Muscle layer of duodenum (tissue), 2 donors: ENCODE measurements at regions not wholly inside any gene's neighbourhood (a gene's known extent, or its start where the extent isn't known, plus 50 kb on each side); places are given as distances from the start of the nearest gene placed in this dataset.
"Not testable (repeated sequence)": the region's sequence is repeated elsewhere in the genome, so short reads cannot be mapped to it uniquely, and the experiment has no call there.

Experiments
- H3K27ac ChIP-seq: one replicate; pipeline ENCODE4 v1.7.0; 2013; ENCODE audit warnings: mild to moderate bottlenecking, low read length
- H3K27me3 ChIP-seq: one replicate; pipeline ENCODE4 v1.7.0; 2013; ENCODE audit warnings: low read depth, mild to moderate bottlenecking, control low read depth, low read length
- H3K36me3 ChIP-seq, 2 donors: one replicate each; pipeline ENCODE4 v1.7.0; 2013; ENCODE audit warnings: low read length in 2 of 2, control low read depth in 1 of 2, mild to moderate bottlenecking in 1 of 2; ENCODE audit not compliant: insufficient read depth in 2 of 2, control insufficient read depth in 1 of 2
- H3K4me1 ChIP-seq, 2 donors: one replicate each; pipeline ENCODE4 v1.7.0; 2013; ENCODE audit warnings: low read length in 2 of 2, mild to moderate bottlenecking in 2 of 2, control low read depth in 1 of 2, moderate library complexity in 1 of 2; ENCODE audit not compliant: insufficient read depth in 2 of 2, control insufficient read depth in 1 of 2
- H3K4me3 ChIP-seq, 2 donors: one replicate each; pipeline ENCODE4 v1.7.0; 2013; ENCODE audit warnings: low read length in 2 of 2, low read depth in 1 of 2, mild to moderate bottlenecking in 1 of 2
- H3K9me3 ChIP-seq, 2 donors: one replicate each; pipeline ENCODE4 v1.7.0; 2013; ENCODE audit warnings: low read length in 2 of 2, control low read depth in 1 of 2, mild to moderate bottlenecking in 1 of 2; ENCODE audit not compliant: control insufficient read depth in 1 of 2
- donor health status: healthy.

- no peak overlapping the region for H3K27ac ChIP-seq
- no peaks in the 10 kb centered on the region for H3K36me3 ChIP-seq
- no peaks in the 10 kb centered on the region for H3K4me1 ChIP-seq
- no peaks in the 10 kb centered on the region for H3K9me3 ChIP-seq
- H3K4me3 ChIP-seq: no peak overlapping the region
- H3K27me3 ChIP-seq: no peaks in the 10 kb centered on the region
These were observed 700.8 kb downstream of the SI start for GRCh38 chr3:164377466-164377865.

- Histone ChIP-seq H3K27me3 (no peaks in the 10 kb centered on the region), H3K4me3 (no peak overlapping the region), H3K36me3 (no peaks in the 10 kb centered on the region), H3K9me3 (no peaks in the 10 kb centered on the region), H3K27ac (no peak overlapping the region), H3K4me1 (no peaks in the 10 kb centered on the region)
These were observed 702.3 kb downstream of the SI start for GRCh38 chr3:164375995-164376394.

- H3K4me3 ChIP-seq: no peak overlapping the region
- H3K27me3 ChIP-seq: no peaks in the 10 kb centered on the region
- H3K4me1 ChIP-seq: no peaks in the 10 kb centered on the region
- no peak overlapping the region for H3K27ac ChIP-seq
- H3K36me3 ChIP-seq: no peaks in the 10 kb centered on the region
- no peaks in the 10 kb centered on the region for H3K9me3 ChIP-seq
These were observed 702.8 kb downstream of the SI start for GRCh38 chr3:164375538-164375937.

- Histone ChIP-seq H3K4me3 (no peak overlapping the region), H3K27me3 (no peaks in the 10 kb centered on the region), H3K4me1 (no peaks in the 10 kb centered on the region), H3K36me3 (no peaks in the 10 kb centered on the region), H3K9me3 (no peaks in the 10 kb centered on the region), H3K27ac (no peak overlapping the region)
These were observed 706.6 kb downstream of the SI start for GRCh38 chr3:164371681-164372080.

- Histone ChIP-seq H3K36me3 (no peaks in the 10 kb centered on the region), H3K4me1 (no peaks in the 10 kb centered on the region), H3K4me3 (no peak overlapping the region), H3K27me3 (no peaks in the 10 kb centered on the region), H3K27ac (no peak overlapping the region), H3K9me3 (no peaks in the 10 kb centered on the region)
These were observed 707.3 kb downstream of the SI start for GRCh38 chr3:164370970-164371369.

GRCh38 chr3:164365242-164365641 is 713.1 kb downstream of the SI start:
- Histone ChIP-seq H3K27ac (no peak overlapping the region), H3K9me3 (no peaks in the 10 kb centered on the region), H3K36me3 (no peaks in the 10 kb centered on the region), H3K4me1 (no peaks in the 10 kb centered on the region), H3K4me3 (no peak overlapping the region), H3K27me3 (no peaks in the 10 kb centered on the region)

- Histone ChIP-seq H3K4me3 (no peak overlapping the region), H3K27ac (no peak overlapping the region), H3K36me3 (no peaks in the 10 kb centered on the region), H3K27me3 (no peaks in the 10 kb centered on the region), H3K4me1 (no peaks in the 10 kb centered on the region), H3K9me3 (no peaks in the 10 kb centered on the region)
These were observed 714.2 kb downstream of the SI start for GRCh38 chr3:164364111-164364510.

- Histone ChIP-seq H3K27me3 (no peaks in the 10 kb centered on the region), H3K36me3 (no peaks in the 10 kb centered on the region), H3K27ac (no peak overlapping the region), H3K4me1 (no peaks in the 10 kb centered on the region), H3K9me3 (no peaks in the 10 kb centered on the region), H3K4me3 (no peak overlapping the region)
These were observed 717.4 kb downstream of the SI start for GRCh38 chr3:164360738-164361406.

GRCh38 chr3:164360078-164360578 is 718.2 kb downstream of the SI start:
- no peak overlapping the region for H3K4me3 ChIP-seq
- H3K27me3 ChIP-seq: no peaks in the 10 kb centered on the region
- H3K27ac ChIP-seq: no peak overlapping the region
- no peaks in the 10 kb centered on the region for H3K9me3 ChIP-seq
- H3K36me3 ChIP-seq: no peaks in the 10 kb centered on the region
- no peaks in the 10 kb centered on the region for H3K4me1 ChIP-seq

GRCh38 chr3:164352991-164353390 is 725.3 kb downstream of the SI start:
- H3K4me3 ChIP-seq: no peak overlapping the region

GRCh38 chr3:164351131-164351530 is 727.2 kb downstream of the SI start:
- H3K4me3 ChIP-seq: no peak overlapping the region
- H3K9me3 ChIP-seq: no peaks in the 10 kb centered on the region
- no peaks in the 10 kb centered on the region for H3K4me1 ChIP-seq
- H3K36me3 ChIP-seq: no peaks in the 10 kb centered on the region
- H3K27me3 ChIP-seq: no peaks in the 10 kb centered on the region
- H3K27ac ChIP-seq: no peak overlapping the region

More at GRCh38 chr3:164352991-164353390, 725.3 kb downstream of the SI start:
- no peaks in the 10 kb centered on the region for H3K36me3 ChIP-seq
- H3K4me1 ChIP-seq: no peaks in the 10 kb centered on the region
- no peaks in the 10 kb centered on the region for H3K27me3 ChIP-seq
- no peak overlapping the region for H3K27ac ChIP-seq
- no peaks in the 10 kb centered on the region for H3K9me3 ChIP-seq

GRCh38 chr3:164342206-164342605 is 736.1 kb downstream of the SI start:
- not testable (repeated sequence) for H3K27ac ChIP-seq, H3K27me3 ChIP-seq, H3K36me3 ChIP-seq, H3K4me1 ChIP-seq, H3K9me3 ChIP-seq, H3K4me3 ChIP-seq
